Keratinocyte (primary cell): ENCODE measurements at regions not wholly inside any gene's neighbourhood (a gene's known extent, or its start where the extent isn't known, plus 50 kb on each side); places are given as distances from the start of the nearest gene placed in this dataset.

Experiments used
- DNase-seq: peaks from one replicate; pipeline ENCODE4 v3.0.0-alpha.2; 2011; ENCODE audit warnings: low read depth, missing footprints, low spot score
- FAIRE-seq: peaks from 2 replicates; lab custom pipeline; 2011; peaks lifted over from hg19 to GRCh38; lab: Jason Lieb, UNC
- H2AFZ ChIP-seq: 2 replicates; pipeline ENCODE4 v1.6.0; 2012; ENCODE audit warnings: low read length, control low read depth, inconsistent platforms; ENCODE audit not compliant: control insufficient read depth
- H3K27ac ChIP-seq: 2 replicates; pipeline ENCODE4 v1.5.1; 2011; ENCODE audit warnings: low read length; ENCODE audit not compliant: control insufficient read depth, insufficient read depth
- H3K27me3 ChIP-seq: 3 replicates; pipeline ENCODE4 v1.6.0; 2011; ENCODE audit warnings: low read length; ENCODE audit not compliant: control insufficient read depth, insufficient read depth; ENCODE audit errors: extremely low read depth
- H3K36me3 ChIP-seq, 2 experiments: 2 replicates in 1 of 2; 3 replicates in 1 of 2; pipeline ENCODE4 v1.5.1; 2011; ENCODE audit warnings: low read length in 2 of 2, mild to moderate bottlenecking in 1 of 2; ENCODE audit not compliant: control insufficient read depth in 2 of 2, insufficient read depth in 2 of 2; ENCODE audit errors: extremely low read depth in 1 of 2
- H3K4me1 ChIP-seq: 3 replicates; pipeline ENCODE4 v1.5.1; 2011; ENCODE audit warnings: low read length; ENCODE audit not compliant: control insufficient read depth, insufficient read depth; ENCODE audit errors: extremely low read depth
- H3K4me2 ChIP-seq: 3 replicates; pipeline ENCODE4 v1.6.0; 2011; ENCODE audit warnings: low read depth, low read length; ENCODE audit not compliant: control insufficient read depth, insufficient read depth; ENCODE audit errors: extremely low read depth
- H3K4me3 ChIP-seq, 3 experiments: fragments of 200-600 bp in 1 of 3; sonication (generic) in 1 of 3; 2 replicates in 2 of 3; 3 replicates in 1 of 3; pipeline ENCODE4 v1.5.1; 2011 to 2016; ENCODE audit warnings: low read length in 3 of 3, mild to moderate bottlenecking in 3 of 3, control low read depth in 2 of 3, inconsistent platforms in 1 of 3, low read depth in 1 of 3, mixed read lengths in 1 of 3, mixed run types in 1 of 3, moderate library complexity in 1 of 3; ENCODE audit not compliant: control insufficient read depth in 2 of 3, insufficient read depth in 2 of 3; ENCODE audit errors: extremely low read depth in 1 of 3
- H3K79me2 ChIP-seq: 2 replicates; pipeline ENCODE4 v1.6.0; 2012; ENCODE audit warnings: low read length; ENCODE audit not compliant: control insufficient read depth, insufficient read depth
- H3K9ac ChIP-seq: 3 replicates; pipeline ENCODE4 v1.6.0; 2011; ENCODE audit warnings: low read length; ENCODE audit not compliant: control insufficient read depth, insufficient read depth; ENCODE audit errors: extremely low read depth
- H3K9me1 ChIP-seq: 3 replicates; pipeline ENCODE4 v1.6.0; 2011; ENCODE audit warnings: low read length; ENCODE audit not compliant: control insufficient read depth, insufficient read depth; ENCODE audit errors: extremely low read depth
- H3K9me3 ChIP-seq: 2 replicates; pipeline ENCODE4 v1.5.1; 2012; ENCODE audit warnings: low read depth, low read length; ENCODE audit not compliant: control insufficient read depth
- H4K20me1 ChIP-seq: 3 replicates; pipeline ENCODE4 v1.6.0; 2011; ENCODE audit warnings: low read length; ENCODE audit not compliant: control insufficient read depth, insufficient read depth; ENCODE audit errors: extremely low read depth
- CTCF ChIP-seq, 3 experiments: IDR thresholded peaks in 1 of 3; conservative IDR thresholded peaks in 1 of 3; optimal IDR thresholded peaks in 1 of 3; 2 replicates in 2 of 3; 3 replicates in 1 of 3; pipeline versions ENCODE3 to v1.5.1; 2011; ENCODE audit warnings: low read length in 3 of 3, mild to moderate bottlenecking in 3 of 3, moderate library complexity in 2 of 3, control low read depth in 1 of 3, inconsistent platforms in 1 of 3; ENCODE audit not compliant: insufficient read depth in 2 of 3; ENCODE audit errors: extremely low read depth in 1 of 3
- EZH2 ChIP-seq: IDR thresholded peaks from one replicate; pipeline ENCODE4 v1.6.1; 2012; ENCODE audit warnings: inconsistent platforms, mild to moderate bottlenecking, low read length, moderate library complexity
- dilution Hi-C: fragments of 300-500 bp; cut with MboI; formaldehyde crosslinking; loops from one replicate; pipeline ENCODE4 v1.7.0; 2020; ENCODE audit warnings: low sequenced_read_pairs; ENCODE audit not compliant: extremely low pct_ligation_motif_present

GRCh38 chr10:78950656-78951587, 117.8 kb upstream of the ZMIZ1 start:
- Histone ChIP-seq H4K20me1 (peaks cover 3% of the 10 kb centered on the region), H3K36me3 (no peaks in the 10 kb centered on the region), H3K4me3 (no peak overlapping the region), H3K9ac (no peak overlapping the region), H3K4me1 (peaks cover 14% of the 10 kb centered on the region), H3K27ac (no peak overlapping the region), H2AFZ (no peak overlapping the region), H3K4me2 (peak overlapping the region; percentile 43), H3K9me1 (no peaks in the 10 kb centered on the region), H3K9me3 (no peaks in the 10 kb centered on the region), H3K27me3 (peaks cover 8% of the 10 kb centered on the region), H3K79me2 (no peaks in the 10 kb centered on the region)
- FAIRE-seq (no peak), DNase-seq (no peak)
- TF ChIP-seq EZH2 (no peak), CTCF (optimal IDR thresholded peaks at IDR 0.05 in 1 of 3, IDR thresholded peaks at IDR 0.05 in 1 of 3, conservative IDR thresholded peaks at IDR 0.05 in 1 of 3; ENCODE audit: extremely low read depth in 1 of 3, insufficient read depth in 2 of 3, low read length in 3 of 3) (no peak)
- dilution Hi-C loops = no loop called here

- TF ChIP-seq EZH2 = no peak
- TF ChIP-seq CTCF (optimal IDR thresholded peaks at IDR 0.05 in 1 of 3, IDR thresholded peaks at IDR 0.05 in 1 of 3, conservative IDR thresholded peaks at IDR 0.05 in 1 of 3; ENCODE audit: extremely low read depth in 1 of 3, insufficient read depth in 2 of 3, low read length in 3 of 3) = no peak
- no peak for FAIRE-seq
- Histone ChIP-seq H4K20me1 (peaks cover 3% of the 10 kb centered on the region), H3K9me1 (no peaks in the 10 kb centered on the region), H3K4me3 (no peak overlapping the region), H3K36me3 (no peaks in the 10 kb centered on the region), H2AFZ (no peak overlapping the region), H3K27ac (no peak overlapping the region), H3K4me2 (no peak overlapping the region), H3K9ac (no peak overlapping the region), H3K79me2 (no peaks in the 10 kb centered on the region), H3K9me3 (no peaks in the 10 kb centered on the region), H3K4me1 (peaks cover 14% of the 10 kb centered on the region), H3K27me3 (peaks cover 2% of the 10 kb centered on the region)
- dilution Hi-C loops = no loop called here
- no peak for DNase-seq
Measured at GRCh38 chr10:78952030-78952429, 116.7 kb upstream of the ZMIZ1 start.
